CD8-positive, alpha-beta memory T cell (primary cell): ENCODE measurements at regions not wholly inside any gene's neighbourhood (a gene's known extent, or its start where the extent isn't known, plus 50 kb on each side); places are given as distances from the start of the nearest gene placed in this dataset.

Source experiments
- CTCF ChIA-PET: fragments of 350-600 bp; sonication (Branson Sonifier 250); formaldehyde crosslinking; loops from one replicate; lab custom pipeline; 2021; ENCODE audit warnings: antibody characterized with exemption; lab: Charles Lee
- POLR2A ChIA-PET: fragments of 350-600 bp; sonication (Branson Sonifier 250); formaldehyde crosslinking; loops from one replicate; lab custom pipeline; 2021; ENCODE audit warnings: antibody characterized with exemption; lab: Charles Lee
- DNase-seq, 5 donors: peaks; one replicate each; pipeline versions ENCODE4 v3.0.0 to v3.0.0-alpha.2; 2020 to 2022; ENCODE audit warnings: mixed read lengths in 1 of 5
- H3K27ac ChIP-seq: one replicate; pipeline ENCODE4 v1.7.0; 2013; ENCODE audit warnings: low read depth, mild to moderate bottlenecking, low read length, moderate library complexity
- H3K27me3 ChIP-seq: 2 replicates; pipeline ENCODE4 v1.7.0; 2013; ENCODE audit warnings: low read length, mild to moderate bottlenecking; ENCODE audit not compliant: insufficient read depth, poor library complexity, severe bottlenecking
- H3K36me3 ChIP-seq: 2 replicates; pipeline ENCODE4 v1.7.0; 2013; ENCODE audit warnings: mild to moderate bottlenecking, low read length, moderate library complexity; ENCODE audit not compliant: insufficient read depth
- H3K4me1 ChIP-seq: 2 replicates; pipeline ENCODE4 v1.7.0; 2013; ENCODE audit warnings: mild to moderate bottlenecking, low read length, moderate library complexity; ENCODE audit not compliant: insufficient read depth
- H3K4me3 ChIP-seq: 2 replicates; pipeline ENCODE4 v1.7.0; 2013; ENCODE audit warnings: mild to moderate bottlenecking, low read length
- H3K9me3 ChIP-seq: 2 replicates; pipeline ENCODE4 v1.7.0; 2013; ENCODE audit warnings: mild to moderate bottlenecking, low read length
- H3K27ac Mint-ChIP-seq, 8 donors: one replicate each; pipeline ENCODE4 v1.8.0; 2020 to 2021; ENCODE audit warnings: mixed read lengths in 8 of 8, mild to moderate bottlenecking in 6 of 8, inconsistent platforms in 3 of 8, moderate library complexity in 3 of 8
- H3K27me3 Mint-ChIP-seq, 2 donors: one replicate each; pipeline ENCODE4 v1.8.0; 2020 to 2021; ENCODE audit warnings: mixed read lengths in 2 of 2, mild to moderate bottlenecking in 1 of 2, moderate library complexity in 1 of 2
- H3K36me3 Mint-ChIP-seq, 3 donors: one replicate each; pipeline ENCODE4 v1.8.0; 2020 to 2021; ENCODE audit warnings: mixed read lengths in 3 of 3, inconsistent platforms in 1 of 3, mild to moderate bottlenecking in 1 of 3
- H3K4me1 Mint-ChIP-seq, 3 donors: one replicate each; pipeline ENCODE4 v1.8.0; 2020 to 2021; ENCODE audit warnings: mixed read lengths in 3 of 3, inconsistent platforms in 1 of 3, mild to moderate bottlenecking in 1 of 3
- H3K4me3 Mint-ChIP-seq, 7 donors: one replicate each; pipeline ENCODE4 v1.8.0; 2020 to 2021; ENCODE audit warnings: mixed read lengths in 7 of 7, mild to moderate bottlenecking in 6 of 7, moderate library complexity in 4 of 7, inconsistent platforms in 2 of 7
- H3K9me3 Mint-ChIP-seq, 5 donors: one replicate each; pipeline ENCODE4 v1.8.0; 2020 to 2022; ENCODE audit warnings: mixed read lengths in 5 of 5, mild to moderate bottlenecking in 3 of 5, moderate library complexity in 2 of 5, inconsistent platforms in 1 of 5

- Histone ChIP-seq H3K4me1 (no peaks in the 10 kb centered on the region), H3K27me3 (no peaks in the 10 kb centered on the region), H3K36me3 (no peaks in the 10 kb centered on the region), H3K9me3 (no peaks in the 10 kb centered on the region), H3K27ac (no peak overlapping the region), H3K4me3 (no peak overlapping the region)
- Mint-ChIP-seq H3K4me3 (no peak overlapping the region), H3K27ac (no peak overlapping the region), H3K27me3 (no peaks in the 10 kb centered on the region), H3K9me3 (peaks cover 3 to 10% (median 6%) of the 10 kb centered on the region in 5 donors), H3K4me1 (no peaks in the 10 kb centered on the region), H3K36me3 (no peaks in the 10 kb centered on the region)
- CTCF ChIA-PET: no interaction called here
- no peak for DNase-seq
- POLR2A ChIA-PET: no interaction called here
These were observed 301.9 kb downstream of the CHL1 start for GRCh38 chr3:498487-498886.

- H3K27ac Mint-ChIP-seq: no peak overlapping the region
- no peak overlapping the region for H3K4me3 Mint-ChIP-seq
- H3K9me3 Mint-ChIP-seq: peaks cover 1 to 8% (median 3%) of the 10 kb centered on the region in 5 donors
- POLR2A ChIA-PET: no interaction called here
- no peaks in the 10 kb centered on the region for H3K4me1 ChIP-seq
- no peaks in the 10 kb centered on the region for H3K27me3 ChIP-seq
- H3K9me3 ChIP-seq: no peaks in the 10 kb centered on the region
- no peaks in the 10 kb centered on the region for H3K36me3 ChIP-seq
- no peak for DNase-seq
- H3K4me1 Mint-ChIP-seq: no peaks in the 10 kb centered on the region
- CTCF ChIA-PET: no interaction called here
- H3K4me3 ChIP-seq: no peak overlapping the region
- H3K27ac ChIP-seq: no peak overlapping the region
- no peaks in the 10 kb centered on the region for H3K27me3 Mint-ChIP-seq
- no peaks in the 10 kb centered on the region for H3K36me3 Mint-ChIP-seq
These were observed 302.6 kb downstream of the CHL1 start for GRCh38 chr3:499001-499761.

GRCh38 chr3:502486-502885, 305.9 kb downstream of the CHL1 start:
- Histone ChIP-seq H3K4me3 (no peak overlapping the region), H3K36me3 (no peaks in the 10 kb centered on the region), H3K27ac (no peak overlapping the region), H3K27me3 (no peaks in the 10 kb centered on the region), H3K4me1 (no peaks in the 10 kb centered on the region), H3K9me3 (no peaks in the 10 kb centered on the region)
- Mint-ChIP-seq H3K36me3 (no peaks in the 10 kb centered on the region), H3K9me3 (peaks cover 3 to 8% (median 5%) of the 10 kb centered on the region in 5 donors), H3K27ac (no peak overlapping the region), H3K4me3 (no peak overlapping the region), H3K27me3 (no peaks in the 10 kb centered on the region), H3K4me1 (no peaks in the 10 kb centered on the region)
- ChIA-PET CTCF (no interaction called here), POLR2A (no interaction called here)
- DNase-seq: no peak

GRCh38 chr3:513301-513700, 316.7 kb downstream of the CHL1 start:
- Histone ChIP-seq H3K27ac (no peak overlapping the region), H3K4me3 (no peak overlapping the region), H3K4me1 (no peaks in the 10 kb centered on the region), H3K36me3 (no peaks in the 10 kb centered on the region), H3K27me3 (no peaks in the 10 kb centered on the region), H3K9me3 (no peaks in the 10 kb centered on the region)
- Mint-ChIP-seq H3K36me3 (no peaks in the 10 kb centered on the region), H3K27me3 (peaks cover 0 to 2% of the 10 kb centered on the region in 2 donors), H3K4me1 (no peaks in the 10 kb centered on the region), H3K4me3 (no peak overlapping the region), H3K9me3 (peaks cover 12 to 22% (median 14%) of the 10 kb centered on the region in 5 donors), H3K27ac (no peak overlapping the region)
- no peak for DNase-seq
- ChIA-PET CTCF (no interaction called here), POLR2A (no interaction called here)

- Mint-ChIP-seq H3K4me1 (no peaks in the 10 kb centered on the region), H3K27me3 (peaks cover 0 to 2% of the 10 kb centered on the region in 2 donors), H3K27ac (no peak overlapping the region), H3K9me3 (peaks cover 6 to 15% (median 10%) of the 10 kb centered on the region in 5 donors), H3K36me3 (no peaks in the 10 kb centered on the region), H3K4me3 (no peak overlapping the region)
- H3K27me3 ChIP-seq: no peaks in the 10 kb centered on the region
- ChIA-PET CTCF (no interaction called here), POLR2A (no interaction called here)
- no peak for DNase-seq
- no peak overlapping the region for H3K27ac ChIP-seq
- no peaks in the 10 kb centered on the region for H3K36me3 ChIP-seq
- no peaks in the 10 kb centered on the region for H3K9me3 ChIP-seq
- H3K4me1 ChIP-seq: no peaks in the 10 kb centered on the region
- H3K4me3 ChIP-seq: no peak overlapping the region
These were observed 317.6 kb downstream of the CHL1 start for GRCh38 chr3:514192-514591.

- no peaks in the 10 kb centered on the region for H3K4me1 Mint-ChIP-seq
- CTCF ChIA-PET: no interaction called here
These were observed 322.5 kb downstream of the CHL1 start for GRCh38 chr3:519026-519425.

GRCh38 chr3:522888-523287, 326.3 kb downstream of the CHL1 start:
- H3K36me3 ChIP-seq: no peaks in the 10 kb centered on the region
- no peak overlapping the region for H3K27ac Mint-ChIP-seq
- ChIA-PET POLR2A (no interaction called here), CTCF (no interaction called here)
- no peaks in the 10 kb centered on the region for H3K36me3 Mint-ChIP-seq
- no peak overlapping the region for H3K4me3 Mint-ChIP-seq
- no peaks in the 10 kb centered on the region for H3K27me3 ChIP-seq
- no peaks in the 10 kb centered on the region for H3K4me1 ChIP-seq
- no peak overlapping the region for H3K4me3 ChIP-seq
- H3K27ac ChIP-seq: no peak overlapping the region
- peaks cover 0 to 10% (median 5%) of the 10 kb centered on the region in 5 donors for H3K9me3 Mint-ChIP-seq
- no peak for DNase-seq
- no peaks in the 10 kb centered on the region for H3K4me1 Mint-ChIP-seq
- no peaks in the 10 kb centered on the region for H3K9me3 ChIP-seq
- no peaks in the 10 kb centered on the region for H3K27me3 Mint-ChIP-seq

More at GRCh38 chr3:519026-519425, 322.5 kb downstream of the CHL1 start:
- no peak overlapping the region for H3K27ac Mint-ChIP-seq
- Histone ChIP-seq H3K27me3 (no peaks in the 10 kb centered on the region), H3K4me1 (no peaks in the 10 kb centered on the region), H3K27ac (no peak overlapping the region), H3K36me3 (no peaks in the 10 kb centered on the region), H3K4me3 (no peak overlapping the region), H3K9me3 (no peaks in the 10 kb centered on the region)
- POLR2A ChIA-PET: no interaction called here
- H3K36me3 Mint-ChIP-seq: no peaks in the 10 kb centered on the region
- H3K27me3 Mint-ChIP-seq: no peaks in the 10 kb centered on the region
- DNase-seq: no peak
- H3K9me3 Mint-ChIP-seq: peaks cover 0 to 10% (median 5%) of the 10 kb centered on the region in 5 donors
- no peak overlapping the region for H3K4me3 Mint-ChIP-seq

GRCh38 chr3:525415-525814, 328.9 kb downstream of the CHL1 start:
- Histone ChIP-seq H3K4me3 (no peak overlapping the region), H3K4me1 (no peaks in the 10 kb centered on the region), H3K36me3 (no peaks in the 10 kb centered on the region), H3K9me3 (no peaks in the 10 kb centered on the region), H3K27me3 (no peaks in the 10 kb centered on the region), H3K27ac (no peak overlapping the region)
- ChIA-PET POLR2A (no interaction called here), CTCF (no interaction called here)
- Mint-ChIP-seq H3K27me3 (no peaks in the 10 kb centered on the region), H3K27ac (no peak overlapping the region), H3K36me3 (no peaks in the 10 kb centered on the region), H3K4me1 (no peaks in the 10 kb centered on the region), H3K9me3 (peaks cover 0 to 17% (median 8%) of the 10 kb centered on the region in 5 donors), H3K4me3 (no peak overlapping the region)
- no peak for DNase-seq
